GM19023 (cell line): ENCODE measurements at regions not wholly inside any gene's neighbourhood (a gene's known extent, or its start where the extent isn't known, plus 50 kb on each side); places are given as distances from the start of the nearest gene placed in this dataset.
"Not testable (repeated sequence)": the region's sequence is repeated elsewhere in the genome, so short reads cannot be mapped to it uniquely, and the experiment has no call there.

Experiments used
- ATAC-seq: cut with Tn5 transposase; IDR thresholded peaks from one replicate; pipeline ENCODE4 v1.9.1; 2021; ENCODE audit warnings: mild to moderate bottlenecking, moderate library complexity; ENCODE audit not compliant: unreplicated experiment

DNA sequence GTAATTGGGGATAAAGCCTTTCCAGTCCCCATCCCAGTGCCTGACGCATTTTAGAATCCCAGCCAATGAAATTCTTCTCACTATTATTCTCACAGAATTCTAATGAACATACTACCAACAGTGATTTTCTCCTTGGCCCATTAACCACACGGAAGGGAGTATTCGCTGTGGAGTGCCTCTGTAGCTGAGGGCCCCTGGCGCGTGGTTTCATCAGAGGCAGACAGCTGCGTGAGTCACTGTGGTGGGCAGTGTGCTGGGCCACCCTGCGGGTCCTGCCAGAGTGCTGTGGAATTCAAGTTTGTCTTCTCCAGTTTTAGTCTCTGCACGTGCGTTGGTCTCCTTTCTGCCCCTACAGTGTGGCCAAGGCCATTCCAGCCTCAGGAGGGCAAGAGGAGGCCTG is 335.4 kb upstream of the FAT1 start:
- ATAC-seq, result no peak

GRCh38 chr4:187059895-187060294 is 336.2 kb upstream of the FAT1 start:
- no peak for ATAC-seq

DNA sequence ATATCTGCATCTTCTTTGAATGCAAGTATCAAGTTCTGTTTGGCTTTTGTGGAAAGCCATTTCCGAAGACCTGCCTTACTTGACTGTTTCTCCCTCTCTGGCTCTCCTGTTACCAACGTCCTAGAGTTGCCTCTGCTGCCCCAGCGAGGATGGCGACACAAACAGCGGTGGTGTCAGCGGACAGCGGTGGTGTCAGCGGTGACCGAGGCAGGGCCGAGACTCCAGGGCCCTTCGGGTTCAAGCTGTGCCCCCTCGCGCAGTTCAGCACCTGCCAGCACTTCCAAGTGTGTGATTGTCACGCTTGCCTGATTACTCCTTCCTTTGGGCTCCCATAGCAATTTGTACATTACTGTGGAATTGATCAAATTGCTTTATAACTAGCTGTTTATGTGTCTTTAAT is 336.9 kb upstream of the FAT1 start:
- ATAC-seq, result no peak

GRCh38 chr4:187063251-187063650 is 339.6 kb upstream of the FAT1 start:
- ATAC-seq, result no peak

GRCh38 chr4:187064033-187064432 is 340.4 kb upstream of the FAT1 start:
- ATAC-seq, result no peak

DNA sequence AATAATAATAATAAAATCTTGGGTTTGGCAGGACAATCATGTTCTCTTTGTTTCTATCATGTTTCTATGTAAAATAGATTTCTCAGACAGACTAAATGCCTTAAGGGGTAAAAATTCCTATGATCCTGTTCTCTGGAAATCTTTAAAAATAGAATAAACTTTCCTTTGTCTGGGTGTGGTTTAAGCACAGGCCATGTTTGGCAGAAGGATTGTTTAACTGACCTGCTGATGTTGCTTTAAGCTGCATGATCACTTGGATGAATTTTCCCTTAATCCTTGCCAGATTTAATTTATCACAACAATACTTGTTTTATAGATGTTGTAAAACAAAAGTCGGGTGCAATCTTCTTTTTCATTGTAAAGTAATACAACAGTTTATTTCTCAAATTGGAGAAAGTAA is 341.7 kb upstream of the FAT1 start:
- no peak for ATAC-seq

GRCh38 chr4:187065806-187066205 is 342.1 kb upstream of the FAT1 start:
- ATAC-seq, result no peak

DNA sequence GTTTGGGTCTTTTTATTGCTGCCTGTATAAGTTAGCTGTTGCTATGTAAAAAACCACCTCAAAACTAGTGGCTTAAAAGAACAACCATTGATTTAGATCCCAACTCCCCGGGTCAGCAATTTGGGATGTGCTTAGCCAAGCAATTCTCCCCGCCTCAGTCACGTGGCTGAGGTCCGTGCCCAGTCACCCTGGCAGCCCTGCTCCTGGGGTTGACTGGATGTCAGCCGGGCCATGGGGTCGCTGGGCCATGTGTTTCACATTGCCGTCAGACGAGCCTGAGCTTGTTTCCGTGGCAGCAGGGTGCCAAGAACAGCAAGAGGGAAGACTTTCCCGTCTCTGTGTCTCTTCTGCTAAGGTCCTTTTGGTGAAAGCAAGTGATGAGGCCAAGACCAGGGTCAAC is 345.7 kb upstream of the FAT1 start:
- no peak for ATAC-seq

GRCh38 chr4:187070158-187070557 is 346.5 kb upstream of the FAT1 start:
- ATAC-seq, result no peak

GRCh38 chr4:187070740-187071139 is 347.1 kb upstream of the FAT1 start:
- ATAC-seq, result no peak

DNA sequence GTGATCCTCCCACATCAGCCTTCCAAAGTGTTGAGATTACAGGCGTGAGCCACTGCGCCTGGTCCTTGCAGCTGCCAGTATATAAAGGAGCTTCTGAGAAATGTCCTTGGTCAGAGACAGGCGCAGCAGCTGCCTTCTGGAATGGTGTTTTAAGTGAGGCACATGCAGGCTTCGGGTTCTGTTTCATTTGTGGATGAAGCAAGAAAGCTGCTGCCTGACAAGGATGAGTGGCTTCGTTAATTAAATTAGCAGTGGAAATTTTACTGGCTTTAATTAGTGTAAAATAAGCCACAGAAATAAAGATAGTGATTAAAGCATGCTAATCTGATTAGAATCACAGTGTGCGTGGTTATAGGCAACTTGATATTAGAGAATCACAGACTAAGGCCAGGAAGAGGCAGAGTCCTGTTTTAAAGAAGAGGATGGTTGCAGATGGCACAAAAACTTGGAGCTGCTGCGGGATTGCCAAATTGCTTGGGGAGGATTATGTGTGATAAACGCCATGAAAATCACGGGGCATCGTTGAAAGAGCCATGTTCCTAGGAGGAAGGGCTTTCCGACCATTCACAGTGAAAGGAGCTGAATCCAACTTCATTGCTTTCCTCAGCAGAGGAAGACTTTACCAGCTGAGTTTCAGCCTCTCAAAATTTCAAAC is 348.4 kb upstream of the FAT1 start:
- no peak for ATAC-seq

GRCh38 chr4:187073820-187074219 is 350.2 kb upstream of the FAT1 start:
- no peak for ATAC-seq

GRCh38 chr4:187075514-187075913 is 351.9 kb upstream of the FAT1 start:
- ATAC-seq, result no peak

DNA sequence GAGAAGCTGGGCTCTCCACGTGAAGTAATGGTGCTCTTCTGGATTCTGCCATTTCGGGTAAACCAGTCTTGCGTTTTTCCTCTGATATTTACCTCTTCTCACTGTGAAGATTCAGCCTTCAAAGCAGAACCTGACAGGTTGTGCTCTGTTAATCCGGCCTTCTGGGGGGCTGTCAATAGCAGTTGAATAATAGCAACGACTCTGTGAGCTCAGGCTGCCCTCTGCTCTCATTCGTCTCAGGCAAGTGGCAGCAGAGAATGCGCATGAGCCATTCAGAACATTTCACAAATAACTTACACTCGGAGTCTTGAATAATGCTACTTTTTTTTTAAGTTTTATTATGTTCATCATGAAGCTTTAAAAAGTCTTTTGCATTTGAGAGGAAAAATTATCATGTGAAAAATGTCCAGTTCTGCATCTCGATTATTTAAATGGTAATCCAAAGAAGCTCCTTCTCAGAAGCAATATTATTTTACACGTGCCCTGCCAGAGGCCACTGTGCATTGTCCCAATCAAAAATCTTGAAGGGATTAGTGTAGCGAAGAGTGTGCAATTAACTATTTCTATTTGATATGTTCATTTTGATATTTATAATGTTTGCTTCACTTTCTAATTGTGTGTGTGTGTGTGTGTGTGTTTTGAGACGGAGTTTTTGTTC is 354.2 kb upstream of the FAT1 start:
- ATAC-seq, result no peak

DNA sequence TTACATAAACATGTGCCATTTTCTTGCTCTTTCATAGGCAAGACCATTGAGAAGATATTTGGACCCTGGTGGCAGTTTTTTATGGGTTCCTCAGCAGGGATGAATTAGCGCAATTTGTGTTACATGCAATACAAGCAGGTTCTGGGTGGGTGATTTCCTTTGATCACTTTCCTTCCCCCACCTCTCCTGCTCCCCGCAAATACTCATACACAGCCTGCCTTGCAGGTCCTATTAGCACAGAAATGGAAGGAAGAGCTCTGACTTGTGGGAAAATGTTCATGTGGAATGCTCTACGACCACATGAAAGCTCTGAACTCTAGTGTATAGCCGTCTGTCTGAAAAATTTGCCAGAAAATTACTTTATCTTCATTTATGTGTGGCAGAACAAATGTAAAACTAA is 361.0 kb upstream of the FAT1 start:
- no peak for ATAC-seq

GRCh38 chr4:187085339-187085738 is 361.7 kb upstream of the FAT1 start:
- no peak for ATAC-seq

DNA sequence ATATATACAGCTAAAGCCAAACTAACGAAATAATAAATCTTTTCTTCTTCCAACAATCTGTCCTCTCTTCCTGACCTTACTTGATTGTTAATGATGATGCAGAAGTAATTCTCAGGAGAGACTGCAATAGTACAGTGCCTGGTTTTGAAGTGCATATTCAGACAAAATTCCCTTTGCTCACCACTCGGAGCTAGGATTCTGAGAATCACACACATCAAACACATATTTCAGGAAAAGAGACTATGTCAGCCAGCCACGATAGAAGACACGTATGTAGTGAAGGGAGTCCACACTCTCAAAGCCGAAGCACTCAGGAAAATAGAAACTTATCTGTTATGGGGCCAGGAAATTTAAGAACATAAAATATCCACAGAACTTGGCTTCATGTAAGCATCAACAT is 362.5 kb upstream of the FAT1 start:
- no peak for ATAC-seq

DNA sequence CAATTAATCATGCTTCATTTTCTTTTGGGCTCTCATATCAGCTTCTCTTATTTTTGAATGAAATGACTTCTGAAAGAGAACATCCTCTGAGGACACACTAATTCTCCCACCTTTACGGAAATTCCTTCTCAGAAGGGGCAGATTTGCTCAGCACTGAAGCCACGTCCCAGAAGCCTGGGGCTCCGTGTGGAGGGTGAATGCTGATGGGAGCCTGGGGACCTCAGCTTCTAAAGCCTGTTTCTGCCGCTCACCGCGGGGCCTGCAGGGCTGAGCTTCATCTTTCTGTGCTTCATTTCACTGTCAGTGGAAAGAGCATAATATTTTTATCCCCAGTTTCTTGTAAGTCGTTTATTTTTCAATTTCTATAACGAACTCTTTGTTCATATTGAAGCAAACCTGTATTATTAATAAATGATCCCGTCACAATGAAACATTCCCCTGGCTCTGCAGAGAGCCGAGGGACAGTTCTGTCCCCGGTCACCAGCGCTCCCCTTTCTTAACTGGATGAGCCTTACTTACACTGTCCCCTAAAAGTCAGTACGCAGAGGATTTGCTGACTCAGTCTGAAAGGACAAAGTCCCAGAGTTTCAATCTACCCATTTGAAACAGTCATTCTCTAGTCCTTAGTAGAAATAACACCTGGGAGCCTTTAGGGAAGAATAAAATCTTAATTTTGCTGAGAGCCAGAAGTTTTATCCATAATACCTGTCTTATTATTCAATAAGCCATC is 364.6 kb upstream of the FAT1 start:
- ATAC-seq, result no peak

GRCh38 chr4:187090401-187090800 is 366.7 kb upstream of the FAT1 start:
- ATAC-seq, result no peak

DNA sequence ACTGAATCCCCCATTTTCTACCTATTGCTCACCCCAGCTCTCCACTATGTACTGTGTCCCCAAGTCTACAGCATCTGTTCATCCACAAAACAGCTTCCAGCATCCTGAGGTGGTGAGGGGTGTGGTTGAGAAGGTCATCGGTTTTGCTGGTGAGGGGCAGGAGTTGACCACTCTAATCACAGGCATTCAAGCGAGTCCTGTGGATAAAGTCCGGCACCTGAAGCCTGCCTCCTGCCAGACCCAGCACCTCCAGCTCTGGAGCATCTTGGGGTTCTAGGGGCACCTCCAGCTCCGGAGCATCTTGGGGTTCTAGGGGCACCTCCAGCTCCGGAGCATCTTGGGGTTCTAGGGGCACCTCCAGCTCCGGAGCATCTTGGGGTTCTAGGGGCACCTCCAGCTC is 367.2 kb upstream of the FAT1 start:
- not testable (repeated sequence) for ATAC-seq

GRCh38 chr4:187094144-187094543 is 370.5 kb upstream of the FAT1 start:
- ATAC-seq, result no peak

GRCh38 chr4:187098429-187098828 is 374.8 kb upstream of the FAT1 start:
- ATAC-seq, result no peak
